GM21529 (cell line): ENCODE measurements at regions not wholly inside any gene's neighbourhood (a gene's known extent, or its start where the extent isn't known, plus 50 kb on each side); places are given as distances from the start of the nearest gene placed in this dataset.

Experiments used
- ATAC-seq: cut with Tn5 transposase; IDR thresholded peaks from one replicate; pipeline ENCODE4 v1.9.1; 2021; ENCODE audit not compliant: unreplicated experiment

- no peak for ATAC-seq
Observed at GRCh38 chr14:101065246-101065645, 161.7 kb upstream of the RTL1 start.

- ATAC-seq: no peak
Observed at GRCh38 chr14:101065696-101066694, 162.5 kb upstream of the RTL1 start.

GRCh38 chr14:101066826-101067510 lies 163.4 kb upstream of the RTL1 start:
- ATAC-seq: no peak

GRCh38 chr14:101068313-101069227 lies 165.0 kb upstream of the RTL1 start:
- ATAC-seq: no peak

- ATAC-seq: no peak
Observed at GRCh38 chr14:101069228-101069549, 165.7 kb upstream of the RTL1 start.

- no peak for ATAC-seq
Observed at GRCh38 chr14:101069666-101070362, 166.3 kb upstream of the RTL1 start.

GRCh38 chr14:101070540-101071492 lies 167.3 kb upstream of the RTL1 start:
- ATAC-seq: no peak

- ATAC-seq: no peak
Observed at GRCh38 chr14:101071493-101071906, 168.0 kb upstream of the RTL1 start.

GRCh38 chr14:101072070-101072469 lies 168.5 kb upstream of the RTL1 start:
- no peak for ATAC-seq

GRCh38 chr14:101072531-101072930 lies 169.0 kb upstream of the RTL1 start:
- no peak for ATAC-seq

GRCh38 chr14:101072945-101073597 lies 169.5 kb upstream of the RTL1 start:
- ATAC-seq: peak; percentile 86

- ATAC-seq: no peak
Observed at GRCh38 chr14:101073598-101073965, 170.1 kb upstream of the RTL1 start.

- ATAC-seq: no peak
Observed at GRCh38 chr14:101074196-101075024, 170.9 kb upstream of the RTL1 start.

GRCh38 chr14:101075025-101075800 lies 171.7 kb upstream of the RTL1 start:
- ATAC-seq: peak; percentile 53

- ATAC-seq: no peak
Observed at GRCh38 chr14:101075801-101076413, 172.4 kb upstream of the RTL1 start.

- ATAC-seq: no peak
Observed at GRCh38 chr14:101076451-101077198, 173.1 kb upstream of the RTL1 start.
